ENCODE measurements at regions not wholly inside any gene's neighbourhood (a gene's known extent, or its start where the extent isn't known, plus 50 kb on each side); places are given as distances from the start of the nearest gene placed in this dataset.

DNA sequence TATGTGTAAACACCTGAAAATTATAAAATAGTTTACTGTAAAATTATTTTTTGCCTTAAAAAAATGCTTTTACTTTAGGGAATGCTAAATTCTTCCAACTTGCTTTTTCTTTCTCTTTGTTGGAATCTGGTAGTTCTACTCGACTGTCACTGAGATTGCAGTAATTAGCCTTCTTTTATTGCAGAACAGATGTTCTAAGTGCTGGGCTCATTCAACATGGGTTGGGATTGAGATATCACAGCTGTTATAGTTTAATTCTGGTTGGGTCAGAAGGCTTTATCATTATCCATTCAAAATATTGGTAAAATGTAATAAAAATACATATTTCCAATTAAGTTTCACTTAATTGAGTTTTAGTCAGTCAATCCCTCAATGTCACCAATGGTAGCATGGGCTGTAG lies 686.7 kb downstream of the CDH18 start:
- DNase-seq (ENCODE audit: low read depth in 2 of 2): no peak

DNA sequence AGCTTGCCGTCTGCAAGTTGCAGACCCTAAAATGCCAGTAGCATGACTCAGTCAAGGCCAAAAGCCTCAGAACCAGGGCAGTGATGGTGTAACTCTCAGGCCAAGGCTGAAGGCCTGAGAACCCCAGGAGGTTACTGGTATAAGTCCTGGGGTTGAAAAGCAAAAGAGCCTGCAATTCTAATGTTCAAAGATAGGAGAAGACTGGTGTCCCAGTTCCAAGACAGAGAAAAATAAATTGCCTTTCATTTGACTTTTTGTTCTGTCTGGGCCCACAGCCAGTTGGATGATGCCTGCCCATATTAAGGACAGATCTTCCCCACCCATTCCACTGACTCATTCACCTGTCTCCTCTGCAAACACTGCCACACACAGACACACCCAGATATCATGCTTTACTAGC lies 673.2 kb downstream of the CDH18 start:
- DNase-seq (ENCODE audit: low read depth in 2 of 2): no peak

DNA sequence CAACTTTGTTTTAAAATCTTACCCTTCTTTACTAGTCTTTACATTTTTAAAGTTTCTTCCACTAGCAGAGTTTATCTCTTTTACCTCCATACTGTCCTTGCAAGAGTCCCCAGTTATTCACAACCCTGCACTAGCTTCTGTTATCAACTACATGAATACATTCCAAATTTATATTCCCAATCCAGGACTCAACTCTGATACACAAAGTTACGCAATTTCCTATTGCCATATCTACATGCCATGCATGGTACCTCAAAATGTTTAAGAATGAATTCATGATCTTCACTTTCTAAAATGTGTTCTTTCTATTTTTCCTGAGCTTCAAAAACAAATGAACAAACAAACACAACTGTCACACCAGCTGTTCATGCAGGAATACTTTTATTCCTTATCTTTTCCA lies 668.7 kb downstream of the CDH18 start:
- no peak for DNase-seq (ENCODE audit: low read depth in 2 of 2)

DNA sequence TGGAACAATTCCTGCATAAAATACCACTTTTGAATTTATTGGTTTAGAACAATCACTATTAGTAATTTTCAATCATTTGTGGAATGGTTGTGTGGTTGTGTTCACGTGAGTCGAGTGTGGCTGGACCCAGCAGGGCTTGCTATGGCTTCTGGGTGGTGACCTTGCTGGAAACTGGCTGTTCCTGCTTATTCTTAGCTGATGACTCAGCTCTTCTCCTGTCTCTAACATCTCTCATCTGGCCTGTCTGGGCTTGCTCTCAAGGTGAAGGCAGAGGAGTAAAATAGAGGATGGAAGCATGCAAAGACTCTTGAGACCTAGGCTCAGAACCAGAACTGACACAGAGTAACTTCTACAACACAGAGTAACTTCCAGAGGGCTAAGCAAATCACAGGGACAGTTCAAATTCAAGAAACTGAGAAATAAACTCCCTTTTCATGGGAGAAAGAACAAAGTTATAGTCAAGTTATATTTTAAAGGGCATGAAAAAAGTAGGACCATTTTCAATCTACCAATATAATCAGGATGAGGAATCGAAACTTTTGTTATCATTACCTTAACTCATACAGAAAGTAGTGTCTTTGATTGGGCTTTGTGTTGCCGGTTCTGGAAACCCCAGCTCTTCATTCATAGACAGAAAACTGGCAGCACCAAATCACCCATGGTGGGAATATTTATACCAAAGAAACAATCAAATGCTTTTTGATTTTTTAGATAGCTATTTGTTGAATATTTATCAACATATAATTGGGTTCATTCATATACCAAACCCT lies 665.1 kb downstream of the CDH18 start:
- DNase-seq (ENCODE audit: low read depth in 2 of 2): no peak

DNA sequence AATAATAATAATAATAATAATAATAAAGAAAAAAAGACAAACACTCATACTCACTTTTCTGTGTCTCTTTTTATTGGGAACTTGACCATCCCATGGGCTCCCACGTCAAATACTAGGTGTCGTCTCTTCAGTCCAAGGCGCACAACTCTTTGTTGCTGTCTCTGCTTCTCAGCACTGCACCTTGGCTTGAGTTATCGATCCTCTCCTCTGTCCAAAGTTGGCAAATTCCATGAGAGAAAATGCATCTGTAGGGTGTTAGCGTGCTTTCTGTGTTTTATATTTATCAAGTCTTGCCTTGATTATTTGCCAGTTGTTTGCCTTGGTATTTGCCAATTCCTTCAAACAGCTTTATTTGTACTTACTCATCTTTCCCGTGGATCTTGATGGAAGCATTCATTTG lies 653.7 kb downstream of the CDH18 start:
- DNase-seq (ENCODE audit: low read depth in 2 of 2): no peak

DNA sequence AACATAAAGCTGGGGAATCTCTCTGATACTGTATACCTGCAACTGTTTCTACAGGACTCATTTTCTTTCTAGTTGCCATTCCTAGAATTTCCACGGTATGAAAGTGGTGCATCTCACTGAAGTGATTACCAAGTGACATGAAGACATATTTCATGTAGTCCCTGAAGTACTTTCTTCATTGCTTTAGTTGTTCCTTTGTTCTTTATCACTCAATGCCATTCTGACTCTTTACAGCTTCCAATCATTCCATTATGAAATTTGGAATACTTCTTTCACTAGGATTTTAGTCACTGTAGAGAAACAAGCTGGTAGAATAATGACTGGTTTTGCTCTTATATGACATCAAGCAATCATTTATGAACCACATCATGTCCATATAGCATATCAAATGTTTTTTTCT lies 645.1 kb downstream of the CDH18 start:
- DNase-seq (ENCODE audit: low read depth in 2 of 2): no peak

DNA sequence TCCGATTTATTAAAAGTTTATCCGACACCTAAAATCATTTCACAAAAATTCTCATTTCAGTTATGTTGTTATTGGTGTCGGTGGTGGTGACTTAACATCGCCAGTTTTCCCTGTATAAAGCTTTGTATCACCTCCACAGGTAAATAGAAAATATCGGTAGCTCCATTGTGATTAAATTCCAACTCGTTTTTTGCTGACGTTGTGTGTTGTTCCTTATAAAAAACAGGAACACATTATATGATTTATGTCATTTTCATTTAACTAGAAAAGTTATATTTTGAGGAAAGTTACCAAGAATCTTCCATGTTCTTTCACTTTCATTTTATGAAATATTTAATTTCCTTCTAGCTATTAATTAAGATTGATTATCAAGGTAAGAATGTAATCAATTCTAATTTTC lies 635.9 kb downstream of the CDH18 start:
- no peak for DNase-seq (ENCODE audit: low read depth in 2 of 2)

DNA sequence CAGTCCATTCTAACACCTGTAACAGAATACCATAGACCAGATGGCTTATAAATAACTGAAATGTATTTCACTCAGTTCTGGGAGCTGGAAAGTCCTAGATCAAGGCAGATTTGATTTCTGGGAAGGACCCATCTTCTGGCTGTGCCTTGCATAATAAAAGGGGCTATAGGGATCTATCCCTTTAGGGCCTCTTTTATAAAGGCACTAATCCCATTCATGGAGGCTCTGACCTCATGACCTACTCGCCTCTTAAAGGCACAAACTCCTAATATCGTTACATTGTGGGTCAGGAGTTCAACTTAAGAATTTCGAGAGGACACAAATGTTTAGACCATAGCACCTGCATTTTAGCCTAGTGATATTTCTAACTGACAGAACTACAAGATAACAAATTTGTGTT lies 619.0 kb downstream of the CDH18 start:
- DNase-seq (ENCODE audit: low read depth in 2 of 2): no peak

DNA sequence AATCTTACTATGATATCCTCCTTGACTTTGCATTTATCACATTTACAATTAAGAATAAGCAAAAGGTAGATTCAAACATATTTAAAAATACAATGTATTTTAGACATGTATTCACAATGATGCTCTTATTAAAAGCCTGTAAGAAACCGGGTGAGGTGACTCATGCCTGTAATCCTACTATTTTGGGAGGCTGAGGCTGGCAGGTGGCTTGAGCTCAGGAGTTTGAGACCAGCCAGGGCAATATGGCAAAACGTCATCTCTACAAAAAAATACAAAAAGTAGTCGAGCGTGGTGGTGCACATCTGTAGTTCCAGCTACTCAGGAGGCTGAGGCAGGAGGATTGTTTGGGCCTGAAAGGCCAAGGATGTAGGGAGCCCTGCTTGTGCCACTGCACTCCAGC lies 618.4 kb downstream of the CDH18 start:
- no peak for DNase-seq (ENCODE audit: low read depth in 2 of 2)

DNA sequence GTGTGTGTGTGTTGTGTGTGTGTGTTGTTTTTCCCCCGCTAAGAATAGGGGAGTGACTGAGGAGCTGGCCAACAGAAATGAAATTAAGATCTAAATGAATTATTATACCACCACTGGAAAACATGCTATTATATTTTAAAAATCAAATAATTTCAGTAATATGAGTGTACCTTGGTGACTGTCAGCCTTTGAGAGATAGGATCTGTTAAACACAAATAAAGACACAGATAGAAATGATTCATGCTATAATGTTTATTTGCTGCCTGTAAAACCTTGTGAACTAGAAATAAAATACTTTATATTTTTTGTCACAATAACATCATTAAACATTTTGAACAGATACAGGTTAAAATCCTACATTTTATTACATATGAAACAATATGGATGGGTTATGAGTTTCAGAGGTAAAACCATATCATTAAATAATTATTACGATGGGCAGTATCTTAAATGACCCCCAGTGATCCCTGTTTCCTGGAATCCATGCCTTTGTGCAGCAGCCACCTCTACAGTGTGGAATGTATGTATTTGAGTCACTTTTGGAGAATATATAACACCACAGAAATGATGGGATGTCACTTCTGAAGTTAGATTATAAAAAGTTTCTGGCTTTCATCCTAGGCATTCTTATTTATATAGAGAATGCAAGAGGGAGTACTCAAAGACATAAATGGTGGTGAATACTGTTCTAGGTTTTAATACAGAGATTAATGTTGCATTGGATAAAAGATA lies 617.2 kb downstream of the CDH18 start:
- DNase-seq (ENCODE audit: low read depth in 2 of 2): no peak

DNA sequence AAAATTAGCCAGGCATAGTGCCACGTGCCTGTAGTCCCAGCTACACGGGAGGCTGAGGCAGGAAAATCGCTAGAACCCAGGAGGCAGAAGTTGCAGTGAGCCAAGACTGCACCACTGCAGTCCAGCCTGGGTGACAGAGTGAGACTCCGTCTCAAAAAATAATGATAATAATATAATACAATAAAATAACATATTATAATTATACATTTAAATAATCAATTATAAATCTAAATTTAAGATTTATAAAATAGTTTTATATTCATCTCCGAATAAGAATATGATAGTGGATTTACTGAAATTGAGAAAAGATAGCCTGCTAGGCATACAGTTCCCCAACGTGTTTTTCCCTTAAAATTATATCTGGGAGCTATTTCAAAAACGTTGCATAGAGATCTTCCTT lies 599.6 kb downstream of the CDH18 start:
- no peak for DNase-seq (ENCODE audit: low read depth in 2 of 2)

DNA sequence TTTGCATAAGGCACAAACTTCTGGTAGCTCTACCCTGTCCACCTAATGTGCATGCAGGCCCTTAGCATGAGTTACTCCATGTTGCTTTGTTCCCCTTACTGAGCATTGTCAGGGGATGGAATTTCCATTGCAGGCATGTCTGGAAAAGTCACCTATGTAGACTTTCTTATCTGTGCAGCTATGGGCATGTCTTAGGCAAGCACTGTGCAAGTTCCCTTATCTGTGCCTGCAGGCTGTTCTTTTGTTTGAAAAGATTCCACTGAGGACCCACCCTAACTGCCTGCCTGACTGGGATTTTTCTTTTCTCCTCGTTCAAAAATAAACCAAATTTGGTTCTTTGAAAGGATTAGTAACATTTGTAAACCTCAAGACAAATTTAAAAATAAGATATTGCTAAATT lies 587.0 kb downstream of the CDH18 start:
- DNase-seq (ENCODE audit: low read depth in 2 of 2): no peak

DNA sequence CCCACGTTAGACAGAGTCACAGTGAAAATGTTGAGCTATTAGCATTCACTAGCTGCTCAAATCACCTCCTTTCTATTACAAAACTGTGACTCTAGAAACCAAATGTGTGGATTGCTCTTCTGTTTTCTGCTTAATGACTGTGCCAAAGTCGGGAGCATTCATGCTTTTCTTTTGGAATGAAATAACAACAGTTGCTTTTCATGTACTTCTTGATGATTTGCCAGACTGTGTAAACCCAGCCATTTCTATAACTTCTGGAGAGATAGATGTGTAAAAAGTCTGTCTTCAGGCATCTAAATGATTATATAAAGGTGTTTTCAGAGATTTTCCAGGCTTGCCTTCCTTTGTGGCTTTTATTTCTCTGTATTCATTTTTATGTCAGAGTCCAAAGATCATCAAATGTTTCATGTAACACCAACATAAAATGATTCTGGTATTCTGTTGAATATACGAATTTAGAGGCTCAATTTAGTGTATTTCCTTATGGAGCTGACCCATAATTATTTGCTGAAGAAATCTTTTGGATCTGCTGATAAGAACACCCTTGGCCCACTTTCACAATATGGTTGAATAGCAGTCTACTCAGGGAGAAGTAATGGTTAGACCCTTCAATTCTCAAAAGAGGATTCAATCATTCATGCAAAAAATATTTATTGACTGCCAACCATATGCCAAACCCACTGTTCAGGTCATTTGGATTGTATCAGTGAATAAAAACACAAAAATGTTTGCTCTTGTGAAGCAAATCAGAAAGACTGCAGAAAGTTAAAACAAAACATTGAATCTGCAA lies 581.2 kb downstream of the CDH18 start:
- no peak for DNase-seq (ENCODE audit: low read depth in 2 of 2)

DNA sequence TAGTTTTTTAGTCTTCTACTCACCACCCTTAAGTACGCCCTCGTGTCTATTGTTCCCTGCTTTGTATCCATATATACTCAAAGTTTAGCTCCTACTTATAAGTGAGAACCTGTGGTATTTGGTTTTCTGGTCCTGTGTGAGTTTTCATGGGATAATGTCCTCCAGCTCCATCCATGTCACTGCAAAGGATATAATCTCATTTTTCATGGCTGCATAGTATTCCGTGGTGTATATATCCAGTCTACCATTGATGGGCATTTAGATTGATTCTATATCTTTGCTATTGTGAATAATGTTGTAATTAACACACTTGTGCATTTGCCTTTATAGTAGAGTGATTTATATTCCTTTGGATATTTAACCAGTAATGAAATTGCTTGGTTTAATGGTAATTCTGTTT lies 579.9 kb downstream of the CDH18 start:
- no peak for DNase-seq (ENCODE audit: low read depth in 2 of 2)

DNA sequence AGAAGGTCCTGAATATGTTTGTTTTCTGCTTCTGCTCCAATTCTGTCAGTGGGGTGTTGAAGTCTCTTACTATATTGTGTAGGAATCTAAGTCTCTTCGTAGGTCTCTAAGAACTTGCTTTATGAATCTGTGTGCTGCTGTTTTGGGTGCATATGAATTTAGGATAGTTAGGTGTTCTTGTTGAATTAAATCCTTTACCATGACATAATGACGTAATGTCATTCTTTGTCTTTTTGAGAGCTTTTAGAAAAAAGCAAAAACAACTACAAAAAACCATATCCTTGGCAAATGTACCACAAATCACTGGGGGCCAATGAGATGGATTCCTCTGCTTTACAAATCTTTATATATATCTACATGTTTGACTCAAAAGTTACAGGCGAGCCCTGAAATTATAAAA lies 576.1 kb downstream of the CDH18 start:
- no peak for DNase-seq (ENCODE audit: low read depth in 2 of 2)
